ENCODE measurements at regions not wholly inside any gene's neighbourhood (a gene's known extent, or its start where the extent isn't known, plus 50 kb on each side); places are given as distances from the start of the nearest gene placed in this dataset.

DNA sequence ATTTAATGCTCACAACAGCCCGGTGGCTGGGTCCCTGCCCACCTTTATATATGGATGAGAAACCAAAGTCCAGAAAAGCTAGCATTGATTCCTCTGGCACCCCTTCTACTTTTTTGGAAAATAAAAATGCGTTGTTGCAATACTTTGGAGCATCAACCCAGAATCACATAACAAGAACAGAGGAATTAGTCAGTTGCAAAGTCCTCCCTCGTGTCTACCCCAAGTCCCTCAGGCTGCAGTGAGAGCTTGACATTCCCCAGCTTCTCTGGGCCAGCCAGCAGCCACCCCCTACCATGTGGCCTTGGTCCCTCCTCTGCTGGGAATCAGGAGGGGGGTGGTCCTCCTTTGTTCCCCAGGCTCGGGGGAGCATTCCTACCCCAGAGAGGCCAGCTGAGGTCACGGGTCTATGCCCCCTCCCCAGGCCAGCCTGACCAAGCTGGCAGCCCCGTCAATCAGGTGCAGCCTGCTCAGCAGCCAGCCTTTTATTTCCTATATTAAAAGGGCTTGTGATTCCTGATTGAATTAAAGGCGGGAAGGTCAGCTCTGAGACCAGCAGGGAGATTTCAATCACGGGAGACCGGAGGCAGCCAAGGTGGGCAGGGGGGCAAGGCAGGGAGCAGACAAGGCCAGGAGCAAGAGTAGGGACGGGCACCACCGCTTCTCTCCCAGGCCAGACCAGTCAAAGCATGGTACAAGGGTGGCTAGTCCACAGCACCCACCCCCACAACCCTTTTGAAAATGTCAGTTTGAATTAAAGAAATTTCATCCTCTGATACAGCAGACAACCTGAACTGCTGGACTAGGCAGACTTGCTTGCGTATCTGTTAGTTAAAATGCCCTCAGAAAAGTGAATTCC lies 158.9 kb downstream of the MRPL14 start:
- H3K36me3 ChIP-seq (ENCODE audit: low read length), result no peaks in the 10 kb centered on the region
- no peaks in the 10 kb centered on the region for H3K9me3 ChIP-seq (ENCODE audit: insufficient read depth, low read length)
- no peak overlapping the region for H3K4me3 ChIP-seq (ENCODE audit: insufficient read depth, low read length, poor library complexity, severe bottlenecking)
- no peaks in the 10 kb centered on the region for H4K20me1 ChIP-seq (ENCODE audit: low read depth, low read length)
- H3K27ac ChIP-seq (ENCODE audit: low read depth, low read length), result no peak overlapping the region
- 0 out of 2 replicates have a peak, but pooled peaks have one; percentile 41 for TF ChIP-seq EZH2phosphoT487 (conservative IDR thresholded peaks at IDR 0.05; ENCODE audit: low read length)
- TF ChIP-seq, protein P1, sequence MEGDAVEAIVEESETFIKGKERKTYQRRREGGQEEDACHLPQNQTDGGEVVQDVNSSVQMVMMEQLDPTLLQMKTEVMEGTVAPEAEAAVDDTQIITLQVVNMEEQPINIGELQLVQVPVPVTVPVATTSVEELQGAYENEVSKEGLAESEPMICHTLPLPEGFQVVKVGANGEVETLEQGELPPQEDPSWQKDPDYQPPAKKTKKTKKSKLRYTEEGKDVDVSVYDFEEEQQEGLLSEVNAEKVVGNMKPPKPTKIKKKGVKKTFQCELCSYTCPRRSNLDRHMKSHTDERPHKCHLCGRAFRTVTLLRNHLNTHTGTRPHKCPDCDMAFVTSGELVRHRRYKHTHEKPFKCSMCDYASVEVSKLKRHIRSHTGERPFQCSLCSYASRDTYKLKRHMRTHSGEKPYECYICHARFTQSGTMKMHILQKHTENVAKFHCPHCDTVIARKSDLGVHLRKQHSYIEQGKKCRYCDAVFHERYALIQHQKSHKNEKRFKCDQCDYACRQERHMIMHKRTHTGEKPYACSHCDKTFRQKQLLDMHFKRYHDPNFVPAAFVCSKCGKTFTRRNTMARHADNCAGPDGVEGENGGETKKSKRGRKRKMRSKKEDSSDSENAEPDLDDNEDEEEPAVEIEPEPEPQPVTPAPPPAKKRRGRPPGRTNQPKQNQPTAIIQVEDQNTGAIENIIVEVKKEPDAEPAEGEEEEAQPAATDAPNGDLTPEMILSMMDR (IDR thresholded peaks at IDR 0.05; ENCODE audit: insufficient read depth, low read length, poor library complexity, severe bottlenecking), result no peak
- no peak overlapping the region for H3K9ac ChIP-seq (ENCODE audit: low read length)
- no peaks in the 10 kb centered on the region for H3K27me3 ChIP-seq (ENCODE audit: low read length)
- H3K4me2 ChIP-seq (ENCODE audit: low read depth, low read length, poor library complexity, severe bottlenecking), result no peak overlapping the region
- no peak overlapping the region for H2AFZ ChIP-seq (ENCODE audit: low read depth, low read length, severe bottlenecking)
- H3F3A ChIP-seq (ENCODE audit: insufficient read depth), result no peaks in the 10 kb centered on the region
- H3K79me2 ChIP-seq (ENCODE audit: insufficient read depth, low read length), result no peaks in the 10 kb centered on the region
- no peaks in the 10 kb centered on the region for H3K9me2 ChIP-seq (replicated peaks; ENCODE audit: insufficient read depth, low read length)

DNA sequence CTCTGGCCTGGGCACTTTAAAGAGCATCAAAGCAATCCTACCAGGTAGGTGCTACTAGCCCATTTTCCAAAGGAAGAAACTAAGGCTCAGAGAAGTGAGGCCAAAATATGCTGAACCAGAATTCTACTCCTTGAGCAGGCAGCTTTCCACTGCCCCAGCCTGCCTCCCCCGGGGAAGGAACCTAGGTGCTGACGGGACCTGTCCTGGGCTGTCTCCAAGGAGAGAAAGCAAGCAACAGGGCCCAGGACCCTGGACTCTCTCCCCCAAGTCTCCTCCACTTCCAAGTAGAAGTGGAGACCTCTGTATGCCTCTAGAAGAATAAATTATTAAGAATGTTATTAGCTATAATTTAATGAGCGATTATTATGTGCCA lies 159.5 kb downstream of the MRPL14 start:
- H2AFZ ChIP-seq (ENCODE audit: low read depth, low read length, severe bottlenecking), result no peak overlapping the region

DNA sequence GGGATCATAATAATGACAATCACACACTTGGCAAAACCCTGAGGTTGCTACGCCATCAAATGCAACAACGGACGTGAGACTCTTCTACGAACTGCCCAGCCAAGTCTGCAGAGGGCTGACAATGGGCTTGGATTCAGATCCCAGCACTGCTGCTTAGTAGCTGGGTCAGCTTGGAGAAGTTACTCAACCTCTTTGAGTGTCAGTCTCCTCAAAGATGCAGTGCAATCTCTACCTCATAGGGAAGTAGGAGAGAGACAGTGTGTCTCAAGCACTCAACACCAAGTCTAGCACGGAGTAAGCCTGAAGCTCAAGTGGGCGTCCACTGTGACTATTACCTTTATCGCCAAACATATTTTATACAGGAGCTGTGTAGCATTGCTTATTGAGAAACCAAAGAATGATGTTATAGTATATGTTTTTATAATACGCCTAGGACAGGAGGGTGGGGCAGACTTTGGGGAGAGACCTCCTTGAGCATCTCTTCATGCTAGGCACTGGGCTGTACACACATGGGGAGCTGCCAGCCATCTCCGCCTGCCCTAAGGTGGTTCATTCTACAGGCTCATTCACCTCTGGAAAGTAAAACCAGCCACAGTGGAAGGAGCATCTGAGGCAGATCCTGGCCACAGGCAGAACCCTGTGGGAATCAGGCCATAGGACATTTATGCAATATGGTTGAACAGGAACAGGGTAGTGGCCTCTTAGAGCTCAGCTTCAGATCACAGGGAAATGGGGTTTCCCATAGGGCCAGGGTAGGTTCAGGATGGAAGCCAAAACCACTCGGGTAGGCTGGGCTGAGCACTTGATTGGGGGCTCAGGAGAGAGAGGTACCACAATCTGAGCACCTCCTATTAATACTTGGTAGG lies 160.2 kb downstream of the MRPL14 start:
- H3K4me2 ChIP-seq (ENCODE audit: low read depth, low read length, poor library complexity, severe bottlenecking), result no peak overlapping the region
- TF ChIP-seq EZH2phosphoT487 (conservative IDR thresholded peaks at IDR 0.05; ENCODE audit: low read length), result no peak
- TF ChIP-seq, protein P1 (IDR thresholded peaks at IDR 0.05; ENCODE audit: insufficient read depth, low read length, poor library complexity, severe bottlenecking), result no peak
- no peak overlapping the region for H2AFZ ChIP-seq (ENCODE audit: low read depth, low read length, severe bottlenecking)
- H3K27me3 ChIP-seq (ENCODE audit: low read length), result no peaks in the 10 kb centered on the region
- H3K9ac ChIP-seq (ENCODE audit: low read length), result no peak overlapping the region
- no peaks in the 10 kb centered on the region for H3K9me2 ChIP-seq (replicated peaks; ENCODE audit: insufficient read depth, low read length)
- H3K36me3 ChIP-seq (ENCODE audit: low read length), result no peaks in the 10 kb centered on the region
- H3K79me2 ChIP-seq (ENCODE audit: insufficient read depth, low read length), result no peaks in the 10 kb centered on the region
- H3F3A ChIP-seq (ENCODE audit: insufficient read depth), result no peaks in the 10 kb centered on the region
- H3K9me3 ChIP-seq (ENCODE audit: insufficient read depth, low read length), result no peaks in the 10 kb centered on the region
- no peak overlapping the region for H3K4me3 ChIP-seq (ENCODE audit: insufficient read depth, low read length, poor library complexity, severe bottlenecking)
- H4K20me1 ChIP-seq (ENCODE audit: low read depth, low read length), result no peaks in the 10 kb centered on the region
- H3K27ac ChIP-seq (ENCODE audit: low read depth, low read length), result no peak overlapping the region

More for the DNA sequence above, 159.5 kb downstream of the MRPL14 start:
- no peaks in the 10 kb centered on the region for H3K36me3 ChIP-seq (ENCODE audit: low read length)
- H3K9me3 ChIP-seq (ENCODE audit: insufficient read depth, low read length), result no peaks in the 10 kb centered on the region
- no peaks in the 10 kb centered on the region for H3F3A ChIP-seq (ENCODE audit: insufficient read depth)
- H3K27me3 ChIP-seq (ENCODE audit: low read length), result no peaks in the 10 kb centered on the region
- H3K27ac ChIP-seq (ENCODE audit: low read depth, low read length), result no peak overlapping the region
- no peaks in the 10 kb centered on the region for H3K9me2 ChIP-seq (replicated peaks; ENCODE audit: insufficient read depth, low read length)
- no peaks in the 10 kb centered on the region for H4K20me1 ChIP-seq (ENCODE audit: low read depth, low read length)
- no peak overlapping the region for H3K4me2 ChIP-seq (ENCODE audit: low read depth, low read length, poor library complexity, severe bottlenecking)
- no peak overlapping the region for H3K4me3 ChIP-seq (ENCODE audit: insufficient read depth, low read length, poor library complexity, severe bottlenecking)
- TF ChIP-seq, protein P1 (IDR thresholded peaks at IDR 0.05; ENCODE audit: insufficient read depth, low read length, poor library complexity, severe bottlenecking), result no peak
- TF ChIP-seq EZH2phosphoT487 (conservative IDR thresholded peaks at IDR 0.05; ENCODE audit: low read length), result no peak
- no peaks in the 10 kb centered on the region for H3K79me2 ChIP-seq (ENCODE audit: insufficient read depth, low read length)
- no peak overlapping the region for H3K9ac ChIP-seq (ENCODE audit: low read length)

All from SU-DHL-6 (cell line).